IMR-90 (cell line): ENCODE measurements at regions not wholly inside any gene's neighbourhood (a gene's known extent, or its start where the extent isn't known, plus 50 kb on each side); places are given as distances from the start of the nearest gene placed in this dataset.

Source experiments
- BHLHE40 ChIP-seq: fragments of 150-350 bp; IDR thresholded peaks from 2 replicates; pipeline ENCODE4 v1.6.1; 2016; ENCODE audit warnings: mild to moderate bottlenecking, low read depth, low read length
- CTCF ChIP-seq: conservative IDR thresholded peaks from 2 replicates; pipeline ENCODE4 v1.5.1; 2012; ENCODE audit warnings: mild to moderate bottlenecking, low read depth, low read length, improper control_type of control experiment
- FOS ChIP-seq: fragments of 150-350 bp; IDR thresholded peaks from 2 replicates; pipeline ENCODE4 v1.6.1; 2016; ENCODE audit warnings: low read depth, low read length
- MAFK ChIP-seq: IDR thresholded peaks from 2 replicates; pipeline ENCODE4 v1.6.1; 2012; ENCODE audit warnings: low read depth, low read length, improper control_type of control experiment
- MAZ ChIP-seq: IDR thresholded peaks from 2 replicates; pipeline ENCODE4 v1.6.1; 2012; ENCODE audit warnings: low read depth, mild to moderate bottlenecking, low read length, improper control_type of control experiment, moderate library complexity, borderline replicate concordance
- POLR2A ChIP-seq: IDR thresholded peaks from 2 replicates; pipeline ENCODE4 v1.6.1; 2012; ENCODE audit warnings: mild to moderate bottlenecking, low read depth, low read length
- RCOR1 ChIP-seq: IDR thresholded peaks from 2 replicates; pipeline ENCODE4 v1.6.1; 2012; ENCODE audit warnings: mild to moderate bottlenecking, low read length, improper control_type of control experiment; ENCODE audit not compliant: insufficient replicate concordance

- TF ChIP-seq CTCF (no peak), RCOR1 (no peak), POLR2A (no peak), FOS (no peak), MAZ (no peak), MAFK (no peak), BHLHE40 (no peak)
Observed at GRCh38 chr4:176981551-176981950, 188.8 kb upstream of the VEGFC start.
